ENCODE measurements at regions not wholly inside any gene's neighbourhood (a gene's known extent, or its start where the extent isn't known, plus 50 kb on each side); places are given as distances from the start of the nearest gene placed in this dataset.

GRCh38 chr4:123127218-123127617 is 204.8 kb upstream of the NUDT6 start:
- no peaks in the 10 kb centered on the region for H4K20me1 ChIP-seq (ENCODE audit: insufficient read depth, low read length, poor library complexity, severe bottlenecking)
- H3K79me2 ChIP-seq (ENCODE audit: insufficient read depth, low read length) = no peaks in the 10 kb centered on the region
- peak; percentile 71 for TF ChIP-seq CTCF (conservative IDR thresholded peaks at IDR 0.05; ENCODE audit: low read length)
- no peak for TF ChIP-seq EZH2phosphoT487 (IDR thresholded peaks at IDR 0.05; ENCODE audit: borderline replicate concordance)
- H3K9me3 ChIP-seq (ENCODE audit: insufficient read depth, low read depth, low read length) = no peaks in the 10 kb centered on the region
- no peaks in the 10 kb centered on the region for H3F3A ChIP-seq (ENCODE audit: low read depth)
- no peaks in the 10 kb centered on the region for H3K27me3 ChIP-seq (ENCODE audit: insufficient read depth, low read length, poor library complexity, severe bottlenecking)
- H2AFZ ChIP-seq (ENCODE audit: low read length) = no peak overlapping the region
- no peaks in the 10 kb centered on the region for H3K9me2 ChIP-seq (replicated peaks; ENCODE audit: low read depth, low read length)
- H3K4me1 ChIP-seq (ENCODE audit: insufficient read depth, low read length, poor library complexity, severe bottlenecking) = peaks cover 25% of the 10 kb centered on the region
- H3K36me3 ChIP-seq (ENCODE audit: insufficient read depth, low read length) = no peaks in the 10 kb centered on the region
- no peak overlapping the region for H3K4me3 ChIP-seq (ENCODE audit: low read length, poor library complexity, severe bottlenecking)
- peak overlapping the region; percentile 63 for H3K9ac ChIP-seq (ENCODE audit: low read depth, low read length, poor library complexity, severe bottlenecking)
- H3K4me2 ChIP-seq (ENCODE audit: low read depth, low read length, poor library complexity, severe bottlenecking) = peak overlapping the region; percentile 30

GRCh38 chr4:123127875-123128274 is 205.5 kb upstream of the NUDT6 start:
- H3K9me2 ChIP-seq (replicated peaks; ENCODE audit: low read depth, low read length) = no peaks in the 10 kb centered on the region
- peak overlapping the region; percentile 30 for H3K4me2 ChIP-seq (ENCODE audit: low read depth, low read length, poor library complexity, severe bottlenecking)

GRCh38 chr4:123133397-123134050 is 211.1 kb upstream of the NUDT6 start:
- peaks cover 24% of the 10 kb centered on the region for H3K4me1 ChIP-seq (ENCODE audit: insufficient read depth, low read length, poor library complexity, severe bottlenecking)
- TF ChIP-seq EZH2phosphoT487 (IDR thresholded peaks at IDR 0.05; ENCODE audit: borderline replicate concordance) = no peak
- no peak for TF ChIP-seq CTCF (conservative IDR thresholded peaks at IDR 0.05; ENCODE audit: low read length)
- no peaks in the 10 kb centered on the region for H3K27me3 ChIP-seq (ENCODE audit: insufficient read depth, low read length, poor library complexity, severe bottlenecking)
- H3K9ac ChIP-seq (ENCODE audit: low read depth, low read length, poor library complexity, severe bottlenecking) = no peak overlapping the region
- no peaks in the 10 kb centered on the region for H3F3A ChIP-seq (ENCODE audit: low read depth)
- no peaks in the 10 kb centered on the region for H4K20me1 ChIP-seq (ENCODE audit: insufficient read depth, low read length, poor library complexity, severe bottlenecking)
- H3K79me2 ChIP-seq (ENCODE audit: insufficient read depth, low read length) = no peaks in the 10 kb centered on the region
- H3K4me2 ChIP-seq (ENCODE audit: low read depth, low read length, poor library complexity, severe bottlenecking) = no peak overlapping the region
- H3K9me3 ChIP-seq (ENCODE audit: insufficient read depth, low read depth, low read length) = no peaks in the 10 kb centered on the region
- no peaks in the 10 kb centered on the region for H3K9me2 ChIP-seq (replicated peaks; ENCODE audit: low read depth, low read length)
- no peak overlapping the region for H2AFZ ChIP-seq (ENCODE audit: low read length)
- no peaks in the 10 kb centered on the region for H3K36me3 ChIP-seq (ENCODE audit: insufficient read depth, low read length)
- no peak overlapping the region for H3K4me3 ChIP-seq (ENCODE audit: low read length, poor library complexity, severe bottlenecking)

More at GRCh38 chr4:123127875-123128274, 205.5 kb upstream of the NUDT6 start:
- no peaks in the 10 kb centered on the region for H3K27me3 ChIP-seq (ENCODE audit: insufficient read depth, low read length, poor library complexity, severe bottlenecking)
- H3F3A ChIP-seq (ENCODE audit: low read depth) = no peaks in the 10 kb centered on the region
- H3K4me3 ChIP-seq (ENCODE audit: low read length, poor library complexity, severe bottlenecking) = no peak overlapping the region
- peaks cover 25% of the 10 kb centered on the region for H3K4me1 ChIP-seq (ENCODE audit: insufficient read depth, low read length, poor library complexity, severe bottlenecking)
- no peaks in the 10 kb centered on the region for H3K36me3 ChIP-seq (ENCODE audit: insufficient read depth, low read length)
- peak overlapping the region; percentile 20; the same call in 1 of the 2 replicates for H2AFZ ChIP-seq (ENCODE audit: low read length)
- H4K20me1 ChIP-seq (ENCODE audit: insufficient read depth, low read length, poor library complexity, severe bottlenecking) = no peaks in the 10 kb centered on the region
- TF ChIP-seq CTCF (conservative IDR thresholded peaks at IDR 0.05; ENCODE audit: low read length) (no peak), EZH2phosphoT487 (IDR thresholded peaks at IDR 0.05; ENCODE audit: borderline replicate concordance) (no peak)
- peak overlapping the region; percentile 63 for H3K9ac ChIP-seq (ENCODE audit: low read depth, low read length, poor library complexity, severe bottlenecking)
- no peaks in the 10 kb centered on the region for H3K79me2 ChIP-seq (ENCODE audit: insufficient read depth, low read length)
- no peaks in the 10 kb centered on the region for H3K9me3 ChIP-seq (ENCODE audit: insufficient read depth, low read depth, low read length)

Data from Loucy (cell line).